ENCODE measurements at regions not wholly inside any gene's neighbourhood (a gene's known extent, or its start where the extent isn't known, plus 50 kb on each side); places are given as distances from the start of the nearest gene placed in this dataset.

GRCh38 chr6:139973669-139974344, 599.4 kb upstream of the CITED2 start (continued):
- TF ChIP-seq ELK3 (CRISPR knock-in tag; IDR thresholded peaks at IDR 0.05): no peak
- peak; percentile 75 for TF ChIP-seq CREM (IDR thresholded peaks at IDR 0.05; ENCODE audit: low read depth)
- TF ChIP-seq ZNF668 (CRISPR knock-in tag; IDR thresholded peaks at IDR 0.05): no peak
- no peak for TF ChIP-seq FOXA1 (IDR thresholded peaks at IDR 0.05; ENCODE audit: borderline replicate concordance)
- TF ChIP-seq SMARCB1 (IDR thresholded peaks at IDR 0.05; ENCODE audit: insufficient read length, low read depth): no peak
- TF ChIP-seq EP400 (IDR thresholded peaks at IDR 0.05): peak; percentile 31; the same call in 1 of the 2 replicates
- TF ChIP-seq ZNF239 (CRISPR knock-in tag; IDR thresholded peaks at IDR 0.05): no peak
- no peak for TF ChIP-seq ETV6 (IDR thresholded peaks at IDR 0.05; ENCODE audit: borderline replicate concordance in 1 of 2, low read depth in 2 of 2, low read length in 1 of 2)
- TF ChIP-seq ETV6 (CRISPR knock-in tag; IDR thresholded peaks at IDR 0.05; ENCODE audit: borderline replicate concordance): no peak
- TF ChIP-seq ELF2 (CRISPR knock-in tag; IDR thresholded peaks at IDR 0.05): no peak
- TF ChIP-seq GATAD2B (IDR thresholded peaks at IDR 0.05; ENCODE audit: borderline replicate concordance): peak; percentile 46; the same call in 1 of the 2 replicates
- TF ChIP-seq IRF2 (CRISPR knock-in tag; IDR thresholded peaks at IDR 0.05): no peak
- 0 out of 2 replicates have a peak, but pooled peaks have one; percentile 27 for TF ChIP-seq ELF4 (CRISPR knock-in tag; IDR thresholded peaks at IDR 0.05)
- no peak for TF ChIP-seq ZC3H8 (IDR thresholded peaks at IDR 0.05)
- TF ChIP-seq THRB (CRISPR knock-in tag; conservative IDR thresholded peaks at IDR 0.05): no peak
- peak; percentile 73 for TF ChIP-seq CBFA2T2 (conservative IDR thresholded peaks at IDR 0.05)
- peak; percentile 75 for TF ChIP-seq NCOR1 (IDR thresholded peaks at IDR 0.05)
- no peak; the same call in 1 of the 2 replicates for TF ChIP-seq PML (IDR thresholded peaks at IDR 0.05; ENCODE audit: low read length)
- 0 out of 2 replicates have a peak, but pooled peaks have one; percentile 28 for TF ChIP-seq MTA2 (IDR thresholded peaks at IDR 0.05; ENCODE audit: low read depth)
- TF ChIP-seq ESRRA (IDR thresholded peaks at IDR 0.05; ENCODE audit: borderline replicate concordance, low read depth): no peak
- no peak for TF ChIP-seq RNF219 (CRISPR knock-in tag; IDR thresholded peaks at IDR 0.05)
- TF ChIP-seq BCOR (IDR thresholded peaks at IDR 0.05): no peak
- no peak for TF ChIP-seq C11orf30 (IDR thresholded peaks at IDR 0.05; ENCODE audit: low read depth)
- peak; percentile 67 for TF ChIP-seq KLF16 (IDR thresholded peaks at IDR 0.05)
- TF ChIP-seq NR3C1 (CRISPR knock-in tag; IDR thresholded peaks at IDR 0.05): no peak
- no peak for TF ChIP-seq PYGO2 (tag; IDR thresholded peaks at IDR 0.05)
- no peak for TF ChIP-seq DLX4 (CRISPR knock-in tag; IDR thresholded peaks at IDR 0.05)
- peak; percentile 87 for TF ChIP-seq MEIS2 (IDR thresholded peaks at IDR 0.05; ENCODE audit: partially characterized antibody)
- TF ChIP-seq ZFP30 (CRISPR knock-in tag; IDR thresholded peaks at IDR 0.05; ENCODE audit: borderline replicate concordance): no peak

Data from K562 (cell line).